ENCODE measurements at regions not wholly inside any gene's neighbourhood (a gene's known extent, or its start where the extent isn't known, plus 50 kb on each side); places are given as distances from the start of the nearest gene placed in this dataset.

GRCh38 chr15:91476861-91477260 lies 376.6 kb upstream of the SLCO3A1 start:
- intact Hi-C loops (cut with DNase I) = no loop called here
- no peaks in the 10 kb centered on the region for H3K4me1 ChIP-seq
- 100% methylated on average over 4 of the region's 5 CpGs for WGBS (ENCODE audit: insufficient coverage, low coverage, low lambda C conversion rate, missing lambda C conversion rate)
- no peak for ATAC-seq
- TF ChIP-seq CTCF (IDR thresholded peaks at IDR 0.05) (no peak), POLR2A (IDR thresholded peaks at IDR 0.05) (no peak)
- H3K36me3 ChIP-seq = no peaks in the 10 kb centered on the region
- no peak for DNase-seq
- no peak overlapping the region for H3K27ac ChIP-seq
- no peaks in the 10 kb centered on the region for H3K27me3 ChIP-seq
- H3K4me3 ChIP-seq = no peak overlapping the region
- H3K9me3 ChIP-seq = no peaks in the 10 kb centered on the region

- H3K4me1 ChIP-seq = no peaks in the 10 kb centered on the region
- no peak for ATAC-seq
- WGBS (ENCODE audit: insufficient coverage, low coverage, low lambda C conversion rate, missing lambda C conversion rate) = 55% methylated on average over 6 of the region's 6 CpGs
- no peak for TF ChIP-seq CTCF (IDR thresholded peaks at IDR 0.05)
- TF ChIP-seq POLR2A (IDR thresholded peaks at IDR 0.05) = no peak
- no peak for DNase-seq
- intact Hi-C loops (cut with DNase I) = no loop called here
- no peaks in the 10 kb centered on the region for H3K9me3 ChIP-seq
- H3K27me3 ChIP-seq = no peaks in the 10 kb centered on the region
- H3K36me3 ChIP-seq = no peaks in the 10 kb centered on the region
- H3K27ac ChIP-seq = no peak overlapping the region
- no peak overlapping the region for H3K4me3 ChIP-seq
These were observed 374.8 kb upstream of the SLCO3A1 start for GRCh38 chr15:91478717-91479191.

DNA sequence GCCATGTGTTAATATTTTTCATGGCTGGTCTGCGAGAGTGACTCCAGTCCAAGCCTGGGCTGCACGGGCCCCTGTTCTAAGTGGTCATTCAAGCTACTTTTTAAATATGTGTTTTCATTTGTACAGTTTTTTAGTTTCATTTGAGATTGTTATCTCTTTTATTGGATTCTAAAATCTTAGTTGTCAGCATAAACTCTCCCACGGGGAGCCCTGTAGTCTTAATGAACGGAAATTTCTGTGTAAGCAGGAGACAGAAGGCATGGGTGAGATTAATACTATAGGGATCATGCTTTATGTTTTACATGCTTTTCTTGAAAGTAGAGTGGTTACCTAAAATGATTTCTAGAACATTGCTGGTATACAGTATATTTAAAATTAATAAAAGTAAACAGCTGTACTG lies 373.1 kb upstream of the SLCO3A1 start:
- ATAC-seq (no peak), DNase-seq (no peak)
- Histone ChIP-seq H3K27me3 (no peaks in the 10 kb centered on the region), H3K36me3 (no peaks in the 10 kb centered on the region), H3K4me3 (no peak overlapping the region), H3K27ac (no peak overlapping the region), H3K4me1 (no peaks in the 10 kb centered on the region), H3K9me3 (no peaks in the 10 kb centered on the region)
- TF ChIP-seq CTCF (IDR thresholded peaks at IDR 0.05) (no peak), POLR2A (IDR thresholded peaks at IDR 0.05) (no peak)
- intact Hi-C loops (cut with DNase I) = no loop called here
- 76% methylated on average over 4 of the region's 4 CpGs for WGBS (ENCODE audit: insufficient coverage, low coverage, low lambda C conversion rate, missing lambda C conversion rate)

DNA sequence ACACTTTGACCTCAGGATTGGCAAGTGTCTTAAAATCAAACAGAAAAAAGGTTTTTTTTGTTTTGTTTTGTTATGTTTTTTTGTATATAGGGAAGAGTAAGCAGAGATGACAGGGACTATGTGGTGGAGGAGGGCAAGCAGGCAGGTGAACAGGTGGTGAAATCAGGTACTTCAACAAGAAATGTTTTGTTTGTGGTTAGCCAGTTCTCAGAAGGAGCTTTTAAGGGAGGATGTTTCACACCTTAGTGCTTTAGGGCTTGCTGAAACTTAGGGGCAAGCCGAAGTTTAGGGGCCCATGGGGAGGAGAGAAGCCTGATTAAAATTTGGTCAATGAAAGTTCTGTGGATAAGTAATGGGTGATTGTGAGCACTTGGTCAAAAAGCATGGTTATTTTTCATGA lies 370.7 kb upstream of the SLCO3A1 start:
- no peak for TF ChIP-seq POLR2A (IDR thresholded peaks at IDR 0.05)
- no peak for TF ChIP-seq CTCF (IDR thresholded peaks at IDR 0.05)
- Histone ChIP-seq H3K4me1 (no peaks in the 10 kb centered on the region), H3K27ac (no peak overlapping the region), H3K36me3 (no peaks in the 10 kb centered on the region), H3K9me3 (no peaks in the 10 kb centered on the region), H3K4me3 (no peak overlapping the region), H3K27me3 (no peaks in the 10 kb centered on the region)
- WGBS (ENCODE audit: insufficient coverage, low coverage, low lambda C conversion rate, missing lambda C conversion rate) = 67% methylated on average over 1 of the region's 1 CpG
- intact Hi-C loops (cut with DNase I) = no loop called here
- ATAC-seq = no peak
- no peak for DNase-seq

GRCh38 chr15:91484141-91484540 lies 369.4 kb upstream of the SLCO3A1 start:
- no peaks in the 10 kb centered on the region for H3K9me3 ChIP-seq
- WGBS (ENCODE audit: insufficient coverage, low coverage, low lambda C conversion rate, missing lambda C conversion rate) = 85% methylated on average over 1 of the region's 1 CpG
- no peak overlapping the region for H3K4me3 ChIP-seq
- ATAC-seq (no peak), DNase-seq (no peak)
- H3K36me3 ChIP-seq = no peaks in the 10 kb centered on the region
- TF ChIP-seq CTCF (IDR thresholded peaks at IDR 0.05) (no peak), POLR2A (IDR thresholded peaks at IDR 0.05) (no peak)
- intact Hi-C loops (cut with DNase I) = no loop called here
- no peaks in the 10 kb centered on the region for H3K4me1 ChIP-seq
- H3K27ac ChIP-seq = no peak overlapping the region
- no peaks in the 10 kb centered on the region for H3K27me3 ChIP-seq
